NCI-H2081 (cell line): ENCODE measurements at regions not wholly inside any gene's neighbourhood (a gene's known extent, or its start where the extent isn't known, plus 50 kb on each side); places are given as distances from the start of the nearest gene placed in this dataset.
"Not testable (repeated sequence)": the region's sequence is repeated elsewhere in the genome, so short reads cannot be mapped to it uniquely, and the experiment has no call there.

Experiments
- DNase-seq, 2 experiments: peaks; one replicate each; lab custom pipeline; 2025; lab: John Stamatoyannopoulos, UW

GRCh38 chr22:49721211-49721763 lies 106.4 kb downstream of the BRD1 start:
- no peak for DNase-seq

DNA sequence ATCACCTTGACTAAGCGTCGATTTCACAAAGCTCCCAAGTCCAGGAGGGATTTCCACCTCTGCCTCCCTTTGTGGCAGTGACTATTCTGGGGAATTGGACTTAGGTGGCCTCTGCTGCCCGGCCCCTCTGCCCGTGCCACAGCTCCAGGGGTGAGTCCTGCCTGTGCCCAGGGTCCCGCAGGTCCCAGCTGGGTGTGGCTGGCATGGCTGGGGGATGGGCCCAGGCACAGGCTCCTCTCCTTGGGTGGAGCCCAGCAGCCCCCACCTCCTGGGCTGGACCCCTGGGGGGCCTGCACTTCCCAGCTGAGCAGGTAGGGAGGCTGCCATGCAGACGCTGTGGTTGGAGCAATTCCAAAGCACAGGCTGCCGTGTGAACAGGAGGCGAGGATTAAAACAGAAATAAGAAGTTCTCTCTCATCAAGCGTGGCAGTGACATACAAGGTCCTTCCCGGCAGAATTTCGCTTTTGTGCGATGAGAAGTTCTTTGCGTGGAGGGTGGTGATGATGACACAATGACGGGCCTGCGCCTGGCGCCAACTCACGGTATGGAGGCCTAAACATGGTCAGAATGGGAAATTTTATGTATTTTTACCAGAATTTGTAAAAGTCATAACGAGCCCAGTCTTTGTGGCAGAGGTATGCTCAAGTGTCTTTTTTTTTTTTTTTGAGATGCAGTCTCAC lies 107.3 kb downstream of the BRD1 start:
- no peak for DNase-seq

- DNase-seq, result no peak
These were observed 108.6 kb downstream of the BRD1 start for GRCh38 chr22:49719046-49719445.

- DNase-seq, result no peak
These were observed 109.3 kb downstream of the BRD1 start for GRCh38 chr22:49718396-49718795.

GRCh38 chr22:49717322-49717919 lies 110.3 kb downstream of the BRD1 start:
- DNase-seq, result no peak

GRCh38 chr22:49716441-49716840 lies 111.2 kb downstream of the BRD1 start:
- DNase-seq, result no peak

DNA sequence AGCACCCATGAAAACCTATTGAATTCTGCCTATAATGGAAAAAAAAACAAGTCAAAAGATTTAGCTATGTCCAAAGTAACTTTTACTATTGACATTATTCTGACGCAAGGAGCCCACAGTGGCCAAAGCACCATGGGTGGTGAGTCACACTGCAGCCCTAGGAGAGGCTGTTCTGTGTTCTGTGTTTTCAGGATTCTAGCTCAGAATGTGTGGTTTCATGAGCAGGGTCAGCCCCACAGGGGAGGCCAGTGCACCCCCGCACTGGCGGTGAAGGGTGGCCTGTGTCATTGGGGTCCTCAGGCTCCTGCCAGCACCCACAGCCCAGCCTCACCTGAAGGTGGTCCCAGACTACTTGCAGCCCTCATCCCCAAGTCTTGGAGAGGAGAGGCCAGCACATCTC lies 112.2 kb downstream of the BRD1 start:
- no peak for DNase-seq

DNA sequence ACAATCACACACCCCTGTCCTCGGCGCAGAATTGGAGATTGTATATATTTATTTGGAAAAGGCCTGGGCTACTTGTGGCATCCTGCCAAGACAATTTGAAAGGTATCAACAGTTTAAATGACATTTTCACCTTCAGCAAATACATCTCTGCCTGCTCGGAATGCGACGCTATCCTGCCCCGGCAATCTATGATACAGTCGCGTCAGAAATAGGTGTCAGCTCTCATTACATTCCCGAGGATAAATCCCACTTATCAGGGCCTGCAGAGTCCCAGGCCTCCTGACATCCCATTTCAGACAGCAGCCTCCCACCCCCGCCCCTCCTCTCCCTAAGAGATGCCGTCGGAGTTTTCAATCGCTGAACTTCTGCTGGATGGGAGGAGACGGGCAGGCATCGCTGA lies 114.7 kb downstream of the BRD1 start:
- DNase-seq, result no peak

DNA sequence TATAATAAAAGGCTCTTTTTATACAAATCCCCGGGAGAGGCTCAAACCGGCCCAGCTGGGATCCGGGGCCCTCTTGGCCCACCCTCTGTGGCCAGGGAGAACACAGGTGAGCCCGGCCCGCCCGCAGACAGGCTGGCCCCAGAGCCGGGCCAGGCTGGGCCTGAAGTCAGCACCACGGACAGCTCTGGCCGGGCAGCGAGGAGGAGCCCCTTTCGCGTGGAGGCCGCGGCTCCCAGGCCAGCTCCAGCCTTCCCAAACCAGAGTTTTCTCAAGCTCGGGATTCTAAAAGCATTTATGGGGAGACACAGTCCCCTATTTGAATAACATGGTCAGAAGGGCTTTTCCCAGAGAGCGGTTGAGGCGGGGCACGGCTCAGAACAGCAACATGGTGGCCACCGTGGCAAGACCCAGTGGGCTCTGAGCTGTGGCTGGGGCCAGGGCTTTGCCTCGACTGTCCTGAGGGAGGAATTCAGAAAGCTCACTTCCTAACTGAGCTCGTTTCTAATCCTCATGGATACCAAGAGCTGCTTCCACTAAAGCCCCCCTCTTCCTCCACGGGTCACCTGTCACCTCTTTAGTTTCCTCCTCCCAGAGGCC lies 115.4 kb downstream of the BRD1 start:
- DNase-seq, result no peak

- DNase-seq, result no peak
These were observed 116.9 kb downstream of the BRD1 start for GRCh38 chr22:49710746-49711145.

GRCh38 chr22:49709464-49709863 lies 118.2 kb downstream of the BRD1 start:
- no peak for DNase-seq

DNA sequence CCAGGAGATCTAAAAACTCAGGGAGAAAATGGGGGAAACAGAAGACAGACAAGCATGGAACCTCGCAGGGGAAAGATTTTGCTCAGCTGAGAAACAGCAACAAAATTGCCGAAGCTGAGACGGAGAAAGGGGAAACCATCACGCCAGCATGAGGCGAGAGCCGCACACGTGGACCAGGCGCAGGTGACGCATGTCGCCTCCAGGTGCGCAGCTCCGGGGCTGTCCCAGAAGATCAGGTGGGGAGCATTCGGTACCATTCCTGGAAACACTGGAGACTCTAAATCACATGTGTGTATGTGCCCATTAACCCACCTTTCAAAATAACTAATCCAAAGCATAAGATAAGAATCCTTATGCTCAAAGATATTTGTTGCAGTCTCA lies 121.7 kb downstream of the BRD1 start:
- no peak for DNase-seq

DNA sequence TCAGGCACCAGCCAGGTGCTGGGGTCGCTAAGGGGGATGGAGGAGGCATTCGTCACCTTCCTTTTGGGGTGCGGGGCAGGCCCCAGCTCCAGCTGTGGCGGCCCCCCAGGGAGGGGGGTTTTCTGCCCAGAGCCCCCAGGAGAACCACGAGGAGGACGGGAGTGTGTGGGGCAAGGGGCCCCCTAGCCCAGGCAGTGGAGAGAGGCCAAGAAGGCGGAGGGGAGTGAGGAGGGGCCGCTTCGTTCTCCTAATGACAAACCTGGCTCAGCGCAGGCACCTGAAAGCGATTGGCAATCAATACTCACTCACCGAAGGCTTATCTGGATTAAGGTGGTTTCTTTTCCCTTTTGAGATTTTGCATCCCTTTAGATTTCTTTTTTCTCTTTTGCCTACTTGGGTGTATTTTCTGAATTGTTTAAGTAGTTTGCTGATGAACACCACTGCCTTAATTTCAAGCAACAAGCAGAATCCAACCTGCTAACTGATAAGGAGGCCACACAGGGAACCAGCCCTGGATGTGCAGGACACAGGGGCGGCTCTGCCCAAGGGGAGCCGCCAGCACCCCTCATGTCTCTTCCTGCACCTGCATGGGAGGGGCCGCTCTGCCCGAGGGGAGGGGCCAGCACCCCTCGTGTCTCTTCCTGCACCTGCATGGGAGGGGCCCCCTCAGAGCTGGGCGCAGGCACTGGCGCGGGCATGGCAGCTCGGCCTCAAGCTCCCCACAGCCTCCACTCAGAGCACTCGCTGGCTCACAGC lies 122.3 kb downstream of the BRD1 start:
- DNase-seq, result no peak

GRCh38 chr22:49704345-49705215 lies 123.1 kb downstream of the BRD1 start:
- no peak for DNase-seq

DNA sequence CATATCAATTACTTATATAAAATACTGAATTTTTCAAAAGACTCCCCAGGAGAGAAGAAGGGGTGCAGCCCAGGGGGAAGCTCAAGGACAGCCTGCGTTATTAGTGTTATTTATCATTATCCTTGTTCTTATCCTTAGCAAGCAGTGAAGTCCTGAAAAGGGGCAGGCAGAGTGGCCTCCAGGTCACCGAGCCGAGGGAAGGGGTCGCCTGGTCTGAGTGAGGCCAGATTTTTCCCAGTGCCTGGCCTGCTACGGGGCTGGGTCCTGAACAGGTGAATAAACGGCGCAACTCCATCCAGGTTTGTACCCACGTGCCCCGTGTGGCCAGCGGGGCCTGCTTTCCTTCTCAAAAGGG lies 123.7 kb downstream of the BRD1 start:
- no peak for DNase-seq

DNA sequence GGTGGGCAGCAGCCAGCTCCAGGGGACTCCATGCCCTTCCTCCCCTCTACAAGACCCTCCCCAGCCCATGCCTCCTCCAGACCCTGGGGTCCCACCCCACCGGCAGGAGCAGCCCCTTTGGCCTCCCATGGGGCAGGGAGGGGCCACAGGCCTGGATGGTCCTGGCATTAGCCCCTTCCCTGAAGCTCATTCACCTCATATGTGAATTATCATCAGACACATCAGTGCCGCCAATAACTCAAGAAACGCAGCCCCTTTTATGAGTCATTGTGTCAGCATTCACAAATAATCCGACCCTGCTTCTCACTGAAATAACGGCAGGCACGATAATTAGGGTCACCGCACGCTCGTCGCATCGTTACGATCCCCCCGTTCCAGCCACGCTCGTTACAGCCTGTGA lies 124.2 kb downstream of the BRD1 start:
- no peak for DNase-seq

- DNase-seq, result no peak
These were observed 125.6 kb downstream of the BRD1 start for GRCh38 chr22:49702068-49702397.

DNA sequence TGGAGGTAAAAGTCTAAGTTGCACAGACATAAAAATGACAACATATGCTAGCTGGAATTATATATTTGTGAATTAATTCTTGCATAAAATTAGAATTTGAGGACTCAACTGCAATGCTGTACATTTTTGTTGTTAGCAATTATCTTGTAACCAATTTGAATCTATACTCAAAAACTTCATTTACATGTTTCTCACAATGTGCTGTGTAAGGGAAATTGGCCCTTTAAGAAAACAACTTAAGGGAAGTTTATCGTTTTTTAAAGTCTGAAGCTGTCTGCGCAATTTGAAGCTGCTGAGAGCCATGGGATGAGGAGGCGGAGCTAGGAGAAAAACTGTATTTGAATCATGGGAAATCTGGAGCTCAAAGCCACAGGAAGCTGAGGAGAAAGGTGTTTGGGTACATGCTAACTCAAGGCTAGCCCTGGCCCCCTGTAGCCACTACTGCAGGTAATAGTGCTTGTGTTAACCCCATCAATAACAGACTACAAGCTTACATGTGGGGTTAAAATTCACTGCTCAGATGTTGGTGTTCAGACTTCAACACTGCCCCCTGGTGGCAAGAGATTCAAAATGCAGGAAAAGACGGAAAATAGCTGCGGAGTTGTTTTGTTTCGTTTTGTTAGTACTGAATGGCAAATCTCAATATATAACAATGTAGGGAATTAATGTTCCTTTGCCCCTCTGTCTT lies 126.1 kb downstream of the BRD1 start:
- DNase-seq, result no peak

DNA sequence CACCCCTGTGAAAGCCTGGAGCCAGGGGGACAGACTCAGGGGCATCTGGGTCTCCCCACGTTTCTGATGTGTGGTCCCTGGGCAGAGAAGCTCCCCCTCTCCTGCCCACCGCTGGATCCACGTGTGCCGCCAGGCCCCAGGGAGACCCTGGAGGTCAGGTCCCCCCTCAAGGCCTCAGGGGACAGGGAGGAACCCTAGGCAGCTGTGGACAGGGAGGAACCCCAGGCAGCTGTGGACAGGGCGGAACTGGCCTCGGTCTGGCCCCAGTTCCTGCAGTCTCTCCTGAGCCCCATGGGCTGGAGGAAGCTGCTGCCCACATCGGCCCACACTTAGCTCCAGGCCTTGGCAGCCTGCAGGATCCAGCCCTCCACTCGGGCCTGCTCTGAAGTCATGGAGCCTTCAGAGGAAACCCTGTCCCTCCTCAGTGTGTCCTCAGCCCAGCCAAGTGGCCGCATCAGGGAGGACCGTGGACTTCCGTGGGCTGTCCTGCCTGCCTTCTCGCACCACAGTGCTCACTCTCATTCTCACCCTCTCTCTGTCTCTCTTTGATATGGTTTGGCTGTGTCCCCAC lies 127.7 kb downstream of the BRD1 start:
- DNase-seq, result no peak

- DNase-seq, result no peak
These were observed 128.2 kb downstream of the BRD1 start for GRCh38 chr22:49699476-49699875.

- DNase-seq, result not testable (repeated sequence)
These were observed 129.1 kb downstream of the BRD1 start for GRCh38 chr22:49698616-49699015.
